ENCODE measurements at regions not wholly inside any gene's neighbourhood (a gene's known extent, or its start where the extent isn't known, plus 50 kb on each side); places are given as distances from the start of the nearest gene placed in this dataset.

GRCh38 chr11:37497326-37497725, 899.3 kb upstream of the RAG2 start:
- TF ChIP-seq CTCF (IDR thresholded peaks at IDR 0.05; ENCODE audit: poor library complexity, severe bottlenecking) (no peak), MXI1 (conservative IDR thresholded peaks at IDR 0.05; ENCODE audit: poor library complexity, severe bottlenecking) (no peak), RAD21 (conservative IDR thresholded peaks at IDR 0.05) (no peak), EZH2 (IDR thresholded peaks at IDR 0.05; ENCODE audit: borderline replicate concordance, insufficient read depth, low read length, poor library complexity, severe bottlenecking) (no peak), REST (IDR thresholded peaks at IDR 0.05; ENCODE audit: borderline replicate concordance) (no peak), SMC3 (conservative IDR thresholded peaks at IDR 0.05; ENCODE audit: poor library complexity) (no peak), EP300 (conservative IDR thresholded peaks at IDR 0.05; ENCODE audit: poor library complexity, severe bottlenecking) (no peak)
